HCT116 (cell line): ENCODE measurements at regions not wholly inside any gene's neighbourhood (a gene's known extent, or its start where the extent isn't known, plus 50 kb on each side); places are given as distances from the start of the nearest gene placed in this dataset.

Experiments used
- ATAC-seq: fragments of 200-7000 bp; cut with Tn5 transposase; 2 replicates; pipeline ENCODE4 v1.9.1; 2020; ENCODE audit warnings: mild to moderate bottlenecking, moderate library complexity
- BruUV-seq: library from RNA; stranded (reverse); fragments of 400-500 nt; replicated peaks from 2 replicates; lab custom pipeline; 2021; lab: Mats Ljungman, UMichigan
- CTCF ChIA-PET: fragments of 300-600 bp; sonication (Branson Sonifier 250); formaldehyde crosslinking; loops from one replicate; lab custom pipeline; 2021; ENCODE audit warnings: antibody characterized with exemption; lab: Charles Lee
- POLR2A ChIA-PET: fragments of 300-600, 350-600 bp; sonication (Branson Sonifier 250); formaldehyde crosslinking; loops from one replicate; lab custom pipeline; 2021; ENCODE audit warnings: antibody characterized with exemption; lab: Charles Lee
- RAD21 ChIA-PET, 2 experiments: fragments of 300-600 bp; sonication (Branson Sonifier 250); formaldehyde crosslinking; loops; one replicate each; lab custom pipeline; 2023; ENCODE audit warnings: low total read pairs in 2 of 2; ENCODE audit not compliant: uncharacterized antibody in 2 of 2, unreplicated experiment in 2 of 2, low non-redundant PET in 1 of 2; lab: Charles Lee
- DNase-seq: peaks from one replicate; pipeline ENCODE4 v3.0.0-alpha.2; 2010; ENCODE audit warnings: low read depth, low spot score
- H2AFZ ChIP-seq: fragments of 200-600 bp; shearing (Covaris generic), sonication (generic); 2 replicates; pipeline ENCODE4 v1.6.1; 2017; ENCODE audit warnings: low read depth, mixed run types, mixed read lengths, antibody characterized with exemption, low read length; ENCODE audit not compliant: poor library complexity, severe bottlenecking
- H3K27ac ChIP-seq: 2 replicates; pipeline ENCODE4 v1.5.1; 2012; ENCODE audit warnings: low read depth, low read length
- H3K27me3 ChIP-seq: fragments of 200-600 bp; sonication (generic); 2 replicates; pipeline ENCODE4 v1.6.1; 2016; ENCODE audit warnings: mixed run types, low read length, mixed read lengths; ENCODE audit not compliant: insufficient read depth
- H3K36me3 ChIP-seq, 2 experiments: fragments of 200-500 bp in 1 of 2; fragments of 200-600 bp in 1 of 2; sonication (Bioruptor generic) in 1 of 2; sonication (generic) in 1 of 2; 2 replicates each; pipeline versions ENCODE4 v1.5.1 to v1.6.1; 2014 to 2016; ENCODE audit warnings: low read length in 2 of 2, inconsistent platforms in 1 of 2, mixed read lengths in 1 of 2, mixed run types in 1 of 2; ENCODE audit not compliant: insufficient read depth in 2 of 2, control insufficient read depth in 1 of 2
- H3K4me1 ChIP-seq, 2 experiments: fragments of 200-600 bp in 1 of 2; sonication (generic) in 1 of 2; 2 replicates each; pipeline versions ENCODE4 v1.5.1 to v1.6.1; 2012 to 2017; ENCODE audit warnings: low read length in 2 of 2, inconsistent platforms in 1 of 2, mild to moderate bottlenecking in 1 of 2, mixed read lengths in 1 of 2, mixed run types in 1 of 2, moderate library complexity in 1 of 2; ENCODE audit not compliant: insufficient read depth in 2 of 2, control insufficient read depth in 1 of 2
- H3K4me2 ChIP-seq: fragments of 200-600 bp; sonication (generic); 2 replicates; pipeline ENCODE4 v1.6.1; 2017; ENCODE audit warnings: mixed run types, low read length, mixed read lengths
- H3K4me3 ChIP-seq, 2 experiments: fragments of 200-600 bp in 1 of 2; sonication (generic) in 1 of 2; replicated peaks in 1 of 2; 2 replicates each; pipeline ENCODE4 v1.5.1; 2011 to 2016; ENCODE audit warnings: low read length in 2 of 2, control low read depth in 1 of 2, low read depth in 1 of 2, mild to moderate bottlenecking in 1 of 2, mixed read lengths in 1 of 2, mixed run types in 1 of 2
- H3K79me2 ChIP-seq: fragments of 200-600 bp; sonication (generic); 2 replicates; pipeline ENCODE4 v1.6.1; 2017; ENCODE audit warnings: mild to moderate bottlenecking, mixed run types, low read length, moderate library complexity, mixed read lengths; ENCODE audit not compliant: insufficient read depth
- H3K9ac ChIP-seq: fragments of 200-600 bp; sonication (generic); 2 replicates; pipeline ENCODE4 v1.6.1; 2016; ENCODE audit warnings: low read length, mixed read lengths
- H3K9me2 ChIP-seq: fragments of 200-600 bp; sonication (generic), shearing (Covaris generic); 2 replicates; pipeline ENCODE4 v1.6.1; 2017; ENCODE audit warnings: mixed run types, mild to moderate bottlenecking, moderate library complexity; ENCODE audit not compliant: insufficient read depth
- H3K9me3 ChIP-seq, 2 experiments: fragments of 200-500 bp in 1 of 2; fragments of 200-600 bp in 1 of 2; sonication (Bioruptor generic) in 1 of 2; sonication (generic) in 1 of 2; 2 replicates each; pipeline ENCODE4 v1.6.1; 2014 to 2017; ENCODE audit warnings: low read length in 2 of 2, mixed read lengths in 2 of 2, inconsistent platforms in 1 of 2, low read depth in 1 of 2, mild to moderate bottlenecking in 1 of 2, mixed run types in 1 of 2, moderate library complexity in 1 of 2; ENCODE audit not compliant: control insufficient read depth in 1 of 2, insufficient read depth in 1 of 2
- H4K20me1 ChIP-seq: fragments of 200-600 bp; sonication (generic), shearing (Covaris generic); 2 replicates; pipeline ENCODE4 v1.6.1; 2017; ENCODE audit warnings: mixed run types, mild to moderate bottlenecking, moderate library complexity; ENCODE audit not compliant: insufficient read depth
- CEBPB ChIP-seq: IDR thresholded peaks from 2 replicates; pipeline ENCODE4 v1.6.1; 2012; ENCODE audit warnings: low read depth
- EZH2phosphoT487 ChIP-seq: fragments of 200-600 bp; IDR thresholded peaks from 2 replicates; pipeline ENCODE4 v1.6.1; 2018; ENCODE audit warnings: antibody characterized with exemption, borderline replicate concordance
- JUND ChIP-seq: IDR thresholded peaks from 2 replicates; pipeline ENCODE4 v1.6.1; 2012
- MAX ChIP-seq: IDR thresholded peaks from 2 replicates; pipeline ENCODE4 v1.6.1; 2012
- POLR2A ChIP-seq: IDR thresholded peaks from 2 replicates; pipeline ENCODE4 v1.7.0; 2011; ENCODE audit warnings: borderline replicate concordance; ENCODE audit not compliant: insufficient read depth, insufficient read length; ENCODE audit errors: extremely low read depth
- RAD21 ChIP-seq: IDR thresholded peaks from 2 replicates; pipeline ENCODE4 v1.6.1; 2012; ENCODE audit warnings: low read depth, mild to moderate bottlenecking
- REST ChIP-seq: IDR thresholded peaks from 2 replicates; pipeline ENCODE4 v1.6.1; 2012; ENCODE audit warnings: low read depth
- SIN3A ChIP-seq: IDR thresholded peaks from 2 replicates; pipeline ENCODE4 v1.6.1; 2012; ENCODE audit warnings: low read depth
- YY1 ChIP-seq: IDR thresholded peaks from 2 replicates; pipeline ENCODE4 v1.6.1; 2011; ENCODE audit warnings: low read length, low read depth, moderate library complexity, mild to moderate bottlenecking; ENCODE audit not compliant: insufficient replicate concordance; ENCODE audit errors: extremely low read depth
- ZBTB33 ChIP-seq: IDR thresholded peaks from 2 replicates; pipeline ENCODE4 v1.6.1; 2011; ENCODE audit warnings: mild to moderate bottlenecking, low read length, moderate library complexity; ENCODE audit not compliant: insufficient replicate concordance; ENCODE audit errors: extremely low read depth
- ZFX ChIP-seq: fragments of 450-650 bp; IDR thresholded peaks from 2 replicates; pipeline ENCODE4 v1.6.1; 2017
- ZNF274 ChIP-seq: fragments of 200-500 bp; sonication (Bioruptor generic); IDR thresholded peaks from 2 replicates; pipeline ENCODE4 v1.6.1; 2014; ENCODE audit warnings: mild to moderate bottlenecking, low read depth, low read length, inconsistent platforms
- intact Hi-C: fragments of 100-400 bp; cut with micrococcal nuclease; formaldehyde crosslinking; loops from 2 replicates; pipeline ENCODE4 v1.10.0; 2022

- TF ChIP-seq ZBTB33 (no peak), ZNF274 (no peak), RAD21 (no peak)
Measured at GRCh38 chr14:55807053-55807880, 227.3 kb downstream of the KTN1 start (continued).

- Histone ChIP-seq H3K4me1 (peaks cover 47 to 49% of the 10 kb centered on the region in 2 experiments), H2AFZ (no peak overlapping the region), H3K4me2 (no peak overlapping the region), H3K27me3 (no peaks in the 10 kb centered on the region), H3K9me2 (no peaks in the 10 kb centered on the region), H3K36me3 (no peaks in the 10 kb centered on the region), H3K9ac (no peak overlapping the region), H3K27ac (peak overlapping the region; percentile 38), H3K4me3 (no peak overlapping the region), H4K20me1 (no peaks in the 10 kb centered on the region)
- ChIA-PET RAD21 (no interaction called here), CTCF (interaction anchor here (1.0 kb wide), 1 partner anchor 370 kb away, joined by 3 read pairs; no protein-coding TSS in a partner anchor), POLR2A (no interaction called here)
- intact Hi-C loops = no loop called here
- ATAC-seq (no peak), DNase-seq (no peak)
- BruUV-seq = no TSS peak
- TF ChIP-seq ZFX (no peak), YY1 (no peak), CEBPB (no peak), JUND (no peak), RAD21 (no peak), EZH2phosphoT487 (no peak), ZBTB33 (no peak), MAX (no peak), REST (no peak), POLR2A (no peak), ZNF274 (no peak), SIN3A (no peak)
- TF ChIP-seq, all 23 proteins: peak for 0
- Histone ChIP-seq H3K9me3 (no peaks in the 10 kb centered on the region), H3K79me2 (no peaks in the 10 kb centered on the region)
Measured at GRCh38 chr14:55807881-55808379, 227.9 kb downstream of the KTN1 start.
